NCI-H1105 (cell line): ENCODE measurements at regions not wholly inside any gene's neighbourhood (a gene's known extent, or its start where the extent isn't known, plus 50 kb on each side); places are given as distances from the start of the nearest gene placed in this dataset.

Experiments used
- DNase-seq: peaks from one replicate; lab custom pipeline; 2025; lab: John Stamatoyannopoulos, UW

DNA sequence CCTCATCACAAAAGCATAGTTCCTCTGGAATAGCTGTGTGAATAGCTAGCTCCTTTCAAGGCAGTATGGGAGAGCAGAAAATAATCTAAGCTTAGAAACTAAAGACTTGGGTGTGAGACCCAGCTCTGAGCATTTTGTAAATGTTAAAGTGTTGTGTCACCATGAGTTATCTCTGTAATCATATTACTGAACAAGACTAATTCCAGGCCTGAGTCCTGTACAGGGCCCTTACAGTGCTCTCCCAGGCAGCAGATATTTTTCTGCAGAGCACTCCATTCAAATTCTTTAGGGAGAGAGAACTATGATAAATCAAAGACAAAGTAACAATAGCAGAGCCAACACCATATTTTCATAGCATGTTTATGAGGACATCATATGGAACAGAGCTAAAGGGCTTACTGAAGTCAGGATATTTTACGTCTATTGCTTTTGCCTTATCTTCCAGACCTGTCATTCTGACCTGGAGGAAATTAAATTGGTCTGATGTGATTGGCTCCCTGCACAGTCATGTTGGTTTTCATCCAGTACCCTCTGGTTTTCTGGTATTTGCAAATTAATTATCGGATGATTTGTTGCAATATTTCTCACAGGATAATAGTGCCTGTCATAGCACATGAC lies 172.6 kb upstream of the PPP2R3A start:
- DNase-seq: no peak

DNA sequence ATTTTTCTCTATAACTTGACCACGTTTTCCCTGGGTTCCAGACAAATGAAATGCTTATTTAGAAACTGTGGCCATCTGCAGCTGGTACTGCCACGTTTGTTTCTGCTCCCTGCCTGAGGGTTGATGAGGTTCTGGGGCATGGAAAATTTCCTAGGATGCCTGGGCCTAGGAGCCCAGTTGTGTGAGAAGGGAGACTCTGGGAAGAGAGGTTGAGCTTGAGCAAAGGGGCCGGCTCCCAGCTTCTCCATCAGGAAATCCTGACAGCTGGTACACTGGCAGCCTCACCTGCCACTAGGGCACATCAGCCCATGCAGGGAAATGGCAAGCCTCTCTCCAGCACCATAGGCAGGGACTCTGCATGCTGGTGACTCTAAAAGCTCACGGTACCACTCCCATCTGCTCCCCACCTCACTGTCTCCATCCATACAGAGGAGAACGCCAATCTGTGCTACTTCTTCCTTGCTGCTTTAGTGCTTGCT lies 165.4 kb upstream of the PPP2R3A start:
- no peak for DNase-seq

DNA sequence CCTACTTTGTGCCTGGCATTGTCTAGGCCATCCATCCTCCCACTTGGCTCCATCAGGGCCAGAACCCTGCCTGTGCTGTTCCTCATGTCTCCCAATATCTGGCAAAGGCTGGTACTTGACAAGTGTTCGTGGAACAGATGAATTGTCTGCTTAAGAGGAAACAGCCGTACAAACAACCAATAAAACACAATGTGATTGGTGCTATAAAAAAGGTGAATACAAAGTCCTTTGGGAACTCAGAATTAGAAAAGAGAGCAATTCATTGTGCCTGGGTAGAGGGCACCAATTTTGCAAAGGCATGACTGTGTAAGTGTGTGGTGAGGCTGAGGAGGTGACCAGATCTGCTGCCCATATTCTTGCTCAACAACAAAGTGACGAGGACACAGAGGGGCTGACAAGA lies 164.5 kb upstream of the PPP2R3A start:
- DNase-seq: no peak

DNA sequence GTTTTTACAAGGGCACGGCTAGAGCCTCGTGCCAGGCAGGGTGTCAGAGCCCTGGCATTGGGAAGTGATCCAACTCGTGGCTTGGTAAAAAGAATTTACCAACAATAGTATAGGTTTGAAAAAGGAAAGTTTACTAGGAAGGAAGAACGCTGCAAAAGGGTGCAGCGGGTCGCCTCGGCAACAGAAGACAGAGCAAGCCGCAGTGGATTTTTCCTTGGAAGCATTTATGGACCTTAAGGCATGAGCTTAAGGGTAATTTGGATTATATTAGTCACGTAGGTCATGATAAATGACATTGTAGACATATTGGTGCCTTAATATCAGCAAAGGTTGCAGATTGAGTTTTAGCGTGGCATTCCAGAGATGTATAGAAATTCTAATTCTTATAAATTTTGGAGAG lies 163.4 kb upstream of the PPP2R3A start:
- DNase-seq: no peak

DNA sequence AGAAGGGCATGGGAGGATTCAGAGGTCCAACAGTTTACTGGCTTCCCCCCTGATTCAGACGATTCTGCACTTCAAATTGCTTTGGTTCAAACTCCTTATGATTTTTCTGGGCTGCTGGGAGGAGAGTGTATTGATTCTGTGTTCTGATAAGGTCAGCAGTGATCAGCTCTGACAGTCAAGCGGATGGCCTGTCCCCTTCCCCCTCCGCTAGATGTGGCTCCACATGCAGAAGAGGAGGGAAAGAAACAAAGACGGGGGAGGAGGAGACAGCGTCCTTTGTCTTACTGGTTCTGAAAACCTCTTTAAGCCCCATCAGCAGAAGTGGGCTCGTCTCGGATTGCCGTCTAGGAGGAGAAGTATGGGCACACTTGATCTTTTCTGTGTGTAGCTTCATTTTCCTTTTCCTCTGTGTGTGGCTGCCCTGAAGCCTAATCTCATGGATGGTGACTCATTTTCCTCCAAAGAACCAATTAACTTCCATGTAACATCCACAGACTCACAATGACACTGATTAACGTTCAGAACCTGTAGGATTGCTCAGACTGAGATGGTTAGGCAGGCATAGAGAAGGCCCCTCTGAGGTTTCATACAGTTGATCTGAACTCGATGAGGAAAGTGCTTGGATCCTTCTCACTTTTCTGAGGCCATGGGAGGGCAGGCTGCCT lies 162.4 kb upstream of the PPP2R3A start:
- no peak for DNase-seq

DNA sequence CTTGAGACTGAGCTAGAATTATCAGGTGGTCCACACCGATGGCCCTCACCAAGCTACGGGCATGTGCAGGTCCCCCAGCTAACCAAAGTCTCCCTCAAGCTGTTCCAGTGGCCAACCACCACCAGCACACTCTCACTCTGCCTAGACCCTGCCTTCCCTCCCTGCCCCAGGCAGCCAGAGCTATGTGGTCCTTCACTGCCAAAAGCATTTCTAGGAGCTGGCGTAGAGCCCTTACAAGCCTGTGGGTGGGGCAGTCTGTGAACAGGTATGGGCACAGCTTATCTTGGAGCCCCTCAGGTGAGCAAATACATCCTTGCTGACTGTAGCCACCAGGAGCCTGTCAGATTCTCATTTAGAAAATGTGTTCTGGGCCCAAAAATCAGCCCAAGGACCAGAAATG lies 159.8 kb upstream of the PPP2R3A start:
- no peak for DNase-seq

DNA sequence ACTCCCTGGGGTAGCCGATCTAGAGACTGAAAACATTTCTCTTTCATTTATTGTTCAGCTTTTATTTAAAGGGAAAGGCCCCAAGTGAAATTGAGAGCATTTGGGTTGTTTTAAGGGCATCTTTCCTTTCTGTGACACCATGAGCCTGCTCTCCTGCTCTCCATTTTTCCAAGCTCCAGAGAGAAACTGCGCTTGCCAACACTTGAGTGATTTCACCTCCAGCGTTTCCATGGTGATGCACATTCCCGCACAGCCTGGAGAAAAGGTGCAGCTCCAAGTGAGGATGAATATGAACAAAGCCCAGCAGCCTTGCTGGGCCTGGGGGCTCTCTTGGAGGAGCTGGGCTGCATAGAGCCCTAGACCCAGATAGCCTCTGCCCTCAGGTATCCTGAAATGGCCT lies 159.2 kb upstream of the PPP2R3A start:
- no peak for DNase-seq

DNA sequence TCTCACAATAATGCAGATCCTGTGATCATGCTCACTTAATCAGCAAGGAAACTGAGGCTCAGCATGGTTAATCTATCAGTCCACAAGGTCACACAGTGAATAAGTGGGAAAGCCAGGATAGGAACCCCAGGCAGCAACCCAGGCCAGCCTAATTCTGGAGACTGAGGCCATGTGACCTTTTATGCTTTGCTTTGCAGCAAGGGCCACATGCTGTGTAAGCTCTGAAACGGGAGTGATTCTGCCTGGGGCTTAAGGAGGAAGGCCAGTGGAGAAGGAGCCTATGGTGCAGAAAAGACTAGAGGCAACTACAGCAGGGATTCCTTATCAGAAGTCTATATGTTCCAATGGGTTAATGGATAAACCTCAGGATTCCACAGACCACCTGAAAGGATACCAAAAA lies 157.6 kb upstream of the PPP2R3A start:
- no peak for DNase-seq

DNA sequence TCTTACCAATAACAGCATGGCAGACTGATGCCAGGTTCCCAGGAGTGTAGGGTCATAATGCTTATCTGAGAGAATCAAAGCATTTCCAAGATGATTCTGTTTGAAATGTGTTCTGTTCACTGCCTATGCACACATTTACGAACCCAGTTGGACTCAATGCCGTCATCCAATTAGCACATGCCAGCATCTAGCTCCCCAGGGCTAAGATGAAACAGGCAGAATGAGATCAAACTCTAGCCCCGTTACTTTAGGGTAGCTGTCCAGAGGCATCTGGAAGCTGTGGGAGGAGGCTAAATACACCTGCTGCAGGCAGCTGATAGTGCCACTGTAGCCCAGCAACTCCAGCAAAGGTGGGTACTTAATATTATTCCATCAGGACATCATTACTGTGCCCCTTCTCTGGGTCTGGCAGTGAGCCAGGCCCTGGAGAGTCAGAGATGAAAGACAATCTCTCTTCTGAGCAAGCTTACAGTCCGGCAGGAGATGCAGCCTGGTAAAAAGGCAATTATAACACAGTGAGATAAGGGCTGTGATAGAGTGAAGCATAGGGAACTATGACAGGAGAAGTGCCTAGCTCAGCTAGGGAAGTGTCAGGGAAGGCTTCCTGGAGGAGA lies 156.4 kb upstream of the PPP2R3A start:
- DNase-seq: peak; percentile 92

DNA sequence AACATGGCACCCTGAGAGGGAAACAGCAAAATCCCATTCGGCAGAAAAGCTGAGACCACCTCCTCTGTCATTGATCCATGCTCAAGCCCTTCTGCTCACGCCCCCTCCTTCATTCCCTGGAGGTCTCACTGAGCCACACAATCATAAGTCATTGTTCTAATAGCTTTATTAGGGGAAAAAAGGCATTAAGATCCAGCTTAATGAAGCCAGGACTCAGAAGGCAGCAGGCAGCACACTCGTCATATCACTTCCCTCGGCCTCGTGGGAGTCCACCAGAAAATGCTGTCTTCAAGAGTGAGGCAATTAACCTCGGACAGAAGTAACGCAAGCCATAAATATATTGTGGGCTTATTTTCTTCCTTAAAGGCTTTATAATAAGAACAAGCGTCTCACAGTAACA lies 153.9 kb upstream of the PPP2R3A start:
- DNase-seq: no peak

DNA sequence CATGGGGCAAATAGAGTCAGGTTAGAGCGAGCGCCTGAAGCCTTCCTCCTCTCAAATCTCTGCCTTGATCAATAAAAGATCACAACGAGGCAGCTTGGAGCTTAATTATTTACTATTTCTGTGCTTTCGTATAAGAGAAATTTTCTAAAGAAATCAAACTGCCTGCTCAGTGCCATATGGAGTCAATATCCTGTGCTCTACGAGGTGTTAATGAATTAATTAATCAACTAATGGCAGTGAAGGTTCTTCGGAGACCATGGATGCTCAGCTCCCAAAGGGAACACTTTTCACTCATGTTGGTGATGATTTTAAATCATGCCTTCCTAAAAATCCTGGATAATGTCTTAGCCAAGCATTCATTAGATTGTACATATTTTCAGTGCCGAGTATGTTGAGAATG lies 153.5 kb upstream of the PPP2R3A start:
- no peak for DNase-seq

DNA sequence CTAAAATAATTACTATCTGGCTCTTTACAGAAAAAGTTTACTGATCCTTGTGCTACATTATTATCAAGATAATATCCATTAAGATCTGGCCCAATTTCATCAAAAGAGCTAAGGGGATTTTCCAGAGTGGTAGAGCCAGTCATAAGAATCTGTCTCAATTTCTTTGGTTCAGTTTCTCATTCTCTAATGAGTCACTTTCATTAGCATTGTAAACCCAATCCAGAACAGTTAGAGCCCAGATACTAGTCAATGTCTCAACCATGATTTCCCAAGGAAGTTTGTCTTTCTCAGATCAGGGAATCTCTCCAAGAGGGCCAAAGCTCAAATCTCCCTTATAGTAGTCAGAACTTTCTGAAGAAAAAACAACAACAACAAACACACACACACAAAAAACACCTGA lies 131.1 kb upstream of the PPP2R3A start:
- no peak for DNase-seq

DNA sequence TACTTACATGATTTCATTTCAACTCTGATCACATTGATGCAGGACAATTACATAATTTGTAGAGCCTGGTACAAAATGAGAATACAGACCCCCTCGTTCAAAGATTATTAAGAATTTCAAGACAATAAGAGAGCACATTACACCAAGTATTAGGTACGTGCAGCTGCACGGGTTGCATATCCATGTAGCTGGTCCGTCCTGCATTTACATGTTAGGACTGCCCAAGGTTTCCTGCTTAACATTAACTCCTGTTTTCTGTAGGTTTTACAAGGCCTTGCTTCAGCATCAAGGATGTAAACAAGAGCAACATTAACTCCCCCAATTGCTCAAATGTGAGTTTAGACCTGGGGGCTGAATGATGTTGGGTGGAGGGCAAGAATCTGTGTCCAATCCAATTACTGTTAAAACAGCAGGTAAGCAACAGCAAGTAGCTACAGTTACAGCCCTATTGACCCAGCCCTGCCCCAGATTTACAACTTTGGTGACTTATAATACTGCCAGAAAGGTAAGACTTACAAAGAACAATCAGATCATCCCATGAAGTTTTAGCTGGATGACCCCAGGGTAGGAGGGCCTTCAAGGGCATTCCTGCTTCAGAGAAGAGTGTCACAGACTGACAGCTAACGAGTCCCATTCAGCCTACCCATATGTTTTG lies 127.4 kb upstream of the PPP2R3A start:
- no peak for DNase-seq

DNA sequence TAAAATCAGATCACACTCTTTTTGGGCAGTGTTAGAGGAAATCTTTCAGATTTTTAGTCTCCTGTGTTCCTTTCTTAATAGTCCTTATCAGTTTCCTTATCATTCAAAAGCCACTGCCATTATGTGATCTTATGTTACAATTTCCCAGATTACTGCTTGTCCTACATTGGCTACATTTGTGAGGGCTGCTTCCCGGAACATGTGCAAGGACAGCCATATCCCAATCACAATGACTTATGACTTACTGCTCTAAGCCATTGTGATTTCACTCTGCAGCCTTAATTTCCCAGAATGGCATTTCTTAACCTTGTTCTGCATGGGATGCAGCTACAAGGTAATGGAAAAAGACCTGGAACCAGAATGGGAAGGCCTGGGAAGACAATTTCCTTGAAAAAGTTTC lies 125.1 kb upstream of the PPP2R3A start:
- no peak for DNase-seq

DNA sequence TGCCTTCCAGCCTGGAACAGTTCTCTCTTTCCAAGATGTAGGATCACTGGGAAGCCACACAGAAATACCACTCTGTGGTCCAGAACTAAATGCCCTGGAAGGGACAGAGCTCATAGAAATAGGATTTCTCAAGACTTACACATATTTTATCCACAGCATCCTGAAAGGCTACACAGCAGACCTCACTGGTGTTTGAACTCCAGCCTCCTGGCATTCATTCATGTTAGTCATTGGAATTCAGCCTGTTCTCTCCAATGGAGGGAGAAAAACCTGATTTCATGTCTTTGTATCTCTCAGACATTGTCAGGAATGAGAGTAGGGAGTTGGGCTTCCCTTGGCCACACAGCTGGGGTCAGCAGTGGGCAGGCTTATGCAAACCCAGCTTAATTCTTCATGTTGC lies 121.1 kb upstream of the PPP2R3A start:
- DNase-seq: no peak

DNA sequence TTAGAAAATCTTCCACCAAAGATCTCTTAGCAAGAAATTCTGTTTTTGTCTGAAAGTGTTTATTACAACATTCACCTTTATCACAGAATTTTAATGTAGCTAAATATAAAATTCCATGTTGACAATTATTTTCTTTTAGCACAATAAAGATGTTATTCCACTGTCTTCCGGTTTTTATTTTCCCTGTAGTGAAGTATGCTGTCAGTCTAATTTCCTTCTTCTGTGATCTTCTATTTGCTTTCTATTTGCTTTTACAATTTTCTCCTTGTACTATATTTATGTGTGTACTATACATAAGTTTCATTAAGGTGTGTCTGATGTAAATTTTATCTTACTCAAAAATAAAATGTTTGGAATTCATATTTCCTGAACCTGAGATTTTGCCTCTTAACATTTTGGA lies 117.5 kb upstream of the PPP2R3A start:
- DNase-seq: no peak

DNA sequence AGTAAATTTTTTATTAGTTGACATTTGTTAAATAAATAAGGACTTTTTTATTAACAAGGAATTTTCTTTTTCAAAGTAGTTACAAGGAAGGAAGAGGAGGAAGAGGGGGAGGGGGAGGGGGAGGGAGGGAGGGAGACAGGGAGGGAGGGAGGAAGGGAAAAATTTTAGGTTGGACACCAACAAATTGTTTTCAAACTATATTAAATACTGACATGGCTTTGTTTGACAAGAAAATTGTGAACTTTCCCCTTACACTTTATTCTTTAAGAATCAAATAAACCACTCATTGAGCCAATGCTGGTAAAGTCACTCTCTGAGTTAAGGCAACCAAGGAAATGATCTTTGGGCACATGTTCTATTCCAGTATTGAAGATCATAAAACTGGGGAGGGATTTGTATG lies 115.7 kb upstream of the PPP2R3A start:
- no peak for DNase-seq

DNA sequence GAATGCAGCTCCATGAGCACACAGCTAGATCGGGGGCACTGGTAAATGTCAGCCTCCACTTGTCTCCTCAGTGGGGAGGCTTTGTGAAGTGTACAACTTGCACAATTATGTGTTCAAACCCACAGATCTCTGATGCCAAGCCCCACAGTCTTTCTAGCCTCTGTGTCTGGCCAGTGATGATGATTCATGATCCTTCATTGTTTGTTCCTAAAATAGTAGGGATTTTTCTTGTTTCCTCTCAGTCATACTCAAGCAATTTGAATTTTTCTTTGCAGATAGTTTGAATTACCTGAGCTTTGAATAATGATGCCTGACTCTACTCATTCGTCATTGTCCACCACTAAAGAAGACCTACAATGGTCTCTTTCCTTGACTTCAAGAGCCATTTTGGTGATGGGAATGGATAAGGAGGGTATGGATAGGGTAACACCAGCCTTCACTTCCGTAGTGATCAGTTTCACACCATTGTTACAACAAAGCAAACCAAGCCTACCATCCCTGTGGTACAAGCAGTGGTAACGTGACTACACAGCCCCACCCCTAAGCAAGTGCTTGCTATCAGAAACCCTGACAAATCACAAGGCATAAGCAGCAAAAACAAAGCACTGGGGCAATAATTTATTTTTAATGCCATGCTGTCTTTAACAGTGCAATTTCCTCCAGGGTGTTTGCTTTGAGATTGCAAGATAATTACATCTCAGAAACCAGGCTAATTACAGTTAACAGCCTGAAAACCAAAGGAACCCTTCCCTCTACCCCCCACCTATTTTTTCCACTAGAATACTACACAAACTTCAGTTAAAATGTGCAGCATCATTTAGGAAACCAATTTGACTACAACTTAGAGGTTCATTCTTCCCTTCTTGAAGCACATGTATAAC lies 114.1 kb upstream of the PPP2R3A start:
- DNase-seq: peak; percentile 83

DNA sequence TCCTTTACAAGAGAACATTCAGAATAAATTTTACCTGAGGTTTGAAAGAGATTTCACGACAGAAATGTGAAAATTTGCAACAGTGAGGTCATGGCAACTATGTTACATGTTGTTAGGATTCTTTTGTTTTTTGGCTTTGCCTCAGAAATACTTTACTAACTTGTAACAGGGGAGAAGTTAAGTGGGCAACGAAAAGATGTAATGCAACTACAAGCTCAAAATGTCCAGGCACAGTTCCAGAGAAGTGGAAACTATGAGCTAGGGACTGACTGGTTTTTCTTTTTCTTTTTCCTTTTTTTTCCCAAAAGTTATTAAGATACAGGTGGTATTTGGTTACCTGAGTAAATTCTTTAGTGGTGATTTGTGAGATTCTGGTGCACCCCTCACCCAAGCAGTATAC lies 111.5 kb upstream of the PPP2R3A start:
- no peak for DNase-seq

DNA sequence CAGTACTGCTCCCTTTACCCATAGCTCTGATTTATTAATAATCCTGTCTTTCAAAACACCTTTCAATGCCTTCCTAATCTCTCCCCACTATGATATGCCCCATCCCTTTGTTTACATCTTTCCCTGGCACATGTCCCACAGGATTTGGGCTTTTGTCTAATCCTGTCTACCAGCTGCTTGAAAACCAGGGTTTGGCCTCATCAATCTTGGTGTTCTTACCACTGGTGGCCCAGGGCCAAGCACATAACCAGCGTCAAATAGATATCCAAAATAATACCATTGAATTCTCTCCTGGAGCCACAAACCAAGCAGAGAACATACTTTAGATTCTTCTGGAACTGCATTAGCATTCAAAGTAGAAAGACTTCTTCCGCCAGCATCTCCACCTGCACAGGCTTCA lies 104.8 kb upstream of the PPP2R3A start:
- DNase-seq: peak; percentile 47

DNA sequence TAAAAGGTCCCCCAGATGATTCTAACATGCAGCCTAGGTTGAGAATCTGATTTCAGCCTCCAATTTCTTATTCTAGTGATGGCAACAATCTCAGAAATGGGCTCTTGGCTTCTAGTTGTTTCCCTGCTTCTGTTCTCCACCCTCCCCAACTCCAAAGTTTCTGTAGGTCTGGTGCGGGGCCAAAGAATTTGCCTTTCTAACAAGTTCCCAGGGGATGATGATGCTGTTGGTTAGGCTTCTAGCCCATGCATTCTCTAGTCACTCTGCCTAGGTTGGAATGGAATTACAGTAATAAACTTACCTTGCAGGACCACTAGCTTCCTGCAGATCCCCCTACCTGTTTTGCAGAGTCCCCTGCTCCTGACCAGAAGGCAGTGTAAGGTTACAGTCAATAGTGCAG lies 103.2 kb upstream of the PPP2R3A start:
- no peak for DNase-seq

DNA sequence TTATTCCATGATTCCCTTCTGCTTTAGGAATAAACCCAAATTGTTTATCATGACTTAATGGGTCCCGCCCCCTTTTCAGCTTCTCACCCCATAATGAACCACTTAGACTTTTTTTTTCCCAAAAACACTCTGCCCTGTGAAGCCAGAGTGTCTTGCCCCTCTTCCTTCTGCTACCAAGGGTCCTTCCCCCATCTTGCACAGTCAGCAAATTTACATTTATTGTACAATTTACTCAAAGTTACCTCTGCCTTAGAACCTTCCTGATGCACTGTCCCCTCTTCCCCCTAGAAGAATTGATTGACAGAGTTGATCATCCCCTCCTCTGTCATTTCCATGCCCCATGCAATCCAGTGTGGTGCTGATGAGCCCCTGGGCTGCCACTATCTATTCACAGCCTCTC lies 101.5 kb upstream of the PPP2R3A start:
- DNase-seq: no peak
